ENCODE measurements at regions not wholly inside any gene's neighbourhood (a gene's known extent, or its start where the extent isn't known, plus 50 kb on each side); places are given as distances from the start of the nearest gene placed in this dataset.

GRCh38 chr18:1394966-1395365, 490.3 kb downstream of the ADCYAP1 start:
- TF ChIP-seq EZH2 (IDR thresholded peaks at IDR 0.05; ENCODE audit: borderline replicate concordance, low read depth, low read length, severe bottlenecking) (no peak), CTCF (IDR thresholded peaks at IDR 0.05; ENCODE audit: borderline replicate concordance, extremely low read depth, low read length, poor library complexity, severe bottlenecking) (no peak)

Measured in DND-41 (cell line).